ENCODE measurements at regions not wholly inside any gene's neighbourhood (a gene's known extent, or its start where the extent isn't known, plus 50 kb on each side); places are given as distances from the start of the nearest gene placed in this dataset.

DNA sequence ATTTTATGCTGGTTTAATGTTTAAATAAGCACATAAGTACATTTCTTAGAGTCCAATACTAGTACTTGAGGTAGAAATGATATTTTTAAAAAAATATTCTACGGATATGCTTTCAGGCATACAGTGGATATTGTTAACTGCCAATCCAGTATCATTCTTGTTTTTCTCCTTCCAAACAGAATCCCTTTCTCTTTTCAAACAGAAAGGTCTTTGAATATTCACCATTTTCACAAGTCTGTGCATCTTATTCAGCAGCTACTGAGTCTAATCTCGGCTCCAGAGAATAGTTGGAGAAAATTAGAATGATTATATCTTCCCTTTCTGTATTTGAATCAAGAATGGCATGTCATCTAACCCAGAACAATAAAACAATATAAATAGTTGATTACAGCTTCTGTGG is 174.5 kb downstream of the GOLGA6L6 start:
- TF ChIP-seq L3MBTL2 (conservative IDR thresholded peaks at IDR 0.05) (no peak), FOXM1 (IDR thresholded peaks at IDR 0.05; ENCODE audit: borderline replicate concordance) (no peak), SP1 (IDR thresholded peaks at IDR 0.05) (no peak), NFRKB (IDR thresholded peaks at IDR 0.05) (no peak), LEF1 (IDR thresholded peaks at IDR 0.05; ENCODE audit: borderline replicate concordance) (no peak), TARDBP (IDR thresholded peaks at IDR 0.05) (no peak), BHLHE40 (IDR thresholded peaks at IDR 0.05; ENCODE audit: borderline replicate concordance) (no peak), FOXK2 (IDR thresholded peaks at IDR 0.05) (no peak)
- TF ChIP-seq, protein P1, sequence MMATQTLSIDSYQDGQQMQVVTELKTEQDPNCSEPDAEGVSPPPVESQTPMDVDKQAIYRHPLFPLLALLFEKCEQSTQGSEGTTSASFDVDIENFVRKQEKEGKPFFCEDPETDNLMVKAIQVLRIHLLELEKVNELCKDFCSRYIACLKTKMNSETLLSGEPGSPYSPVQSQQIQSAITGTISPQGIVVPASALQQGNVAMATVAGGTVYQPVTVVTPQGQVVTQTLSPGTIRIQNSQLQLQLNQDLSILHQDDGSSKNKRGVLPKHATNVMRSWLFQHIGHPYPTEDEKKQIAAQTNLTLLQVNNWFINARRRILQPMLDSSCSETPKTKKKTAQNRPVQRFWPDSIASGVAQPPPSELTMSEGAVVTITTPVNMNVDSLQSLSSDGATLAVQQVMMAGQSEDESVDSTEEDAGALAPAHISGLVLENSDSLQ (IDR thresholded peaks at IDR 0.05) = no peak

All from HEK293T (cell line).